CD4-positive, alpha-beta T cell (primary cell): ENCODE measurements at regions not wholly inside any gene's neighbourhood (a gene's known extent, or its start where the extent isn't known, plus 50 kb on each side); places are given as distances from the start of the nearest gene placed in this dataset.

ENCODE experiments used
- ATAC-seq: fragments of 200-7000 bp; cut with Tn5 transposase; one replicate; pipeline ENCODE4 v1.10.0; 2022; ENCODE audit warnings: mild to moderate bottlenecking; ENCODE audit not compliant: poor library complexity
- CTCF ChIA-PET: fragments of 350-600 bp; sonication (Branson Sonifier 250); formaldehyde crosslinking; loops from one replicate; lab custom pipeline; 2021; ENCODE audit warnings: antibody characterized with exemption, inconsistent platforms; lab: Charles Lee
- POLR2A ChIA-PET: fragments of 350-600 bp; sonication (Branson Sonifier 250); formaldehyde crosslinking; loops from one replicate; lab custom pipeline; 2021; ENCODE audit warnings: antibody characterized with exemption, inconsistent platforms; lab: Charles Lee
- DNase-seq, 14 experiments: peaks; one replicate each; pipeline ENCODE4 v3.0.0-alpha.2; 2013 to 2020; ENCODE audit warnings: mixed read lengths in 2 of 14
- H3K27ac ChIP-seq, 2 donors: one replicate each; pipeline versions ENCODE4 v1.5.1 to v1.7.0; 2013; ENCODE audit warnings: low read length in 2 of 2, low read depth in 1 of 2, mild to moderate bottlenecking in 1 of 2
- H3K27me3 ChIP-seq, 2 experiments: 1 replicate in 1 of 2; 2 replicates in 1 of 2; pipeline versions ENCODE4 v1.6.1 to v1.7.0; 2013; ENCODE audit warnings: low read length in 2 of 2, control low read depth in 1 of 2, mild to moderate bottlenecking in 1 of 2, moderate library complexity in 1 of 2; ENCODE audit not compliant: insufficient read depth in 2 of 2, control insufficient read depth in 1 of 2
- H3K36me3 ChIP-seq: one replicate; pipeline ENCODE4 v1.6.1; 2013; ENCODE audit warnings: low read length, control low read depth; ENCODE audit not compliant: insufficient read depth
- H3K4me1 ChIP-seq: one replicate; pipeline ENCODE4 v1.6.1; 2013; ENCODE audit warnings: low read length, control low read depth; ENCODE audit not compliant: insufficient read depth
- H3K4me3 ChIP-seq: one replicate; pipeline ENCODE4 v1.5.1; 2013; ENCODE audit warnings: mild to moderate bottlenecking, low read length, moderate library complexity
- H3K9me3 ChIP-seq, 2 experiments: 1 replicate in 1 of 2; 2 replicates in 1 of 2; pipeline versions ENCODE4 v1.6.1 to v1.7.0; 2013; ENCODE audit warnings: low read length in 2 of 2, mild to moderate bottlenecking in 2 of 2, control low read depth in 1 of 2, moderate library complexity in 1 of 2; ENCODE audit not compliant: control insufficient read depth in 1 of 2, insufficient read depth in 1 of 2
- H3K27ac Mint-ChIP-seq: one replicate; pipeline ENCODE4 v1.8.0; 2020; ENCODE audit warnings: mixed read lengths
- H3K27me3 Mint-ChIP-seq: one replicate; pipeline ENCODE4 v1.8.0; 2021; ENCODE audit warnings: mixed read lengths
- H3K36me3 Mint-ChIP-seq: one replicate; pipeline ENCODE4 v1.8.0; 2021; ENCODE audit warnings: low read depth, mixed read lengths
- H3K4me1 Mint-ChIP-seq: one replicate; pipeline ENCODE4 v1.8.0; 2021; ENCODE audit warnings: low read depth, mixed read lengths
- H3K4me3 Mint-ChIP-seq: one replicate; pipeline ENCODE4 v1.8.0; 2020; ENCODE audit warnings: mild to moderate bottlenecking, mixed read lengths
- H3K9me3 Mint-ChIP-seq: one replicate; pipeline ENCODE4 v1.8.0; 2020; ENCODE audit warnings: mixed read lengths
- CTCF ChIP-seq: fragments of 200-600 bp; IDR thresholded peaks from one replicate; pipeline ENCODE4 v1.8.0; 2022; ENCODE audit warnings: antibody characterized with exemption, mild to moderate bottlenecking
- intact Hi-C, 2 experiments: fragments of 100-400 bp; cut with DNase I in 1 of 2; cut with micrococcal nuclease in 1 of 2; formaldehyde crosslinking; loops; one replicate each; pipeline versions ENCODE4 v1.15.1 to v1.9.0; 2023 to 2025; cut with DNase I, micrococcal nuclease

GRCh38 chr3:43797794-43798193 is 107.1 kb downstream of the ABHD5 start:
- peaks cover 0 to 5% of the 10 kb centered on the region in 2 experiments for H3K27me3 ChIP-seq
- CTCF ChIA-PET = no interaction called here
- no peaks in the 10 kb centered on the region for H3K36me3 Mint-ChIP-seq
- POLR2A ChIA-PET = no interaction called here
- ATAC-seq (no peak), DNase-seq (no peak)
- no peak overlapping the region for H3K27ac Mint-ChIP-seq
- no peak overlapping the region for H3K4me3 Mint-ChIP-seq
- no peaks in the 10 kb centered on the region for H3K9me3 ChIP-seq
- TF ChIP-seq CTCF = no peak
- H3K9me3 Mint-ChIP-seq = peaks cover 5% of the 10 kb centered on the region
- H3K27ac ChIP-seq = no peak overlapping the region
- no peaks in the 10 kb centered on the region for H3K36me3 ChIP-seq
- H3K4me1 ChIP-seq = no peaks in the 10 kb centered on the region
- no peak overlapping the region for H3K4me3 ChIP-seq
- no peaks in the 10 kb centered on the region for H3K4me1 Mint-ChIP-seq
- intact Hi-C loops = no loop called here
- peaks cover 25% of the 10 kb centered on the region for H3K27me3 Mint-ChIP-seq

GRCh38 chr3:43810797-43811196 is 120.1 kb downstream of the ABHD5 start:
- H3K4me3 Mint-ChIP-seq = no peak overlapping the region
- no peaks in the 10 kb centered on the region for H3K36me3 Mint-ChIP-seq
- H3K9me3 Mint-ChIP-seq = no peaks in the 10 kb centered on the region
- H3K27me3 ChIP-seq = no peaks in the 10 kb centered on the region
- no peaks in the 10 kb centered on the region for H3K9me3 ChIP-seq
- H3K4me1 ChIP-seq = no peaks in the 10 kb centered on the region
- H3K36me3 ChIP-seq = no peaks in the 10 kb centered on the region
- no peak for TF ChIP-seq CTCF
- ATAC-seq = no peak
- H3K27ac ChIP-seq = no peak overlapping the region
- no peak overlapping the region for H3K4me3 ChIP-seq
- ChIA-PET CTCF (no interaction called here), POLR2A (no interaction called here)
- H3K4me1 Mint-ChIP-seq = no peaks in the 10 kb centered on the region
- intact Hi-C loops = no loop called here
- peaks cover 28% of the 10 kb centered on the region for H3K27me3 Mint-ChIP-seq
- no peak for DNase-seq
- no peak overlapping the region for H3K27ac Mint-ChIP-seq

- ChIA-PET POLR2A (no interaction called here), CTCF (no interaction called here)
- no peaks in the 10 kb centered on the region for H3K9me3 Mint-ChIP-seq
Observed at GRCh38 chr3:43814461-43814860, 123.7 kb downstream of the ABHD5 start.

More at GRCh38 chr3:43814461-43814860, 123.7 kb downstream of the ABHD5 start:
- Histone ChIP-seq H3K27me3 (no peaks in the 10 kb centered on the region), H3K4me1 (no peaks in the 10 kb centered on the region), H3K4me3 (no peak overlapping the region), H3K9me3 (no peaks in the 10 kb centered on the region), H3K27ac (no peak overlapping the region), H3K36me3 (no peaks in the 10 kb centered on the region)
- H3K4me1 Mint-ChIP-seq = no peaks in the 10 kb centered on the region
- no peak overlapping the region for H3K4me3 Mint-ChIP-seq
- intact Hi-C loops = no loop called here
- H3K36me3 Mint-ChIP-seq = no peaks in the 10 kb centered on the region
- DNase-seq = no peak
- no peak for TF ChIP-seq CTCF
- H3K27me3 Mint-ChIP-seq = peaks cover 11% of the 10 kb centered on the region
- no peak overlapping the region for H3K27ac Mint-ChIP-seq
- no peak for ATAC-seq
